Bone marrow (tissue), 2 donors: ENCODE measurements at regions not wholly inside any gene's neighbourhood (a gene's known extent, or its start where the extent isn't known, plus 50 kb on each side); places are given as distances from the start of the nearest gene placed in this dataset.
"Not testable (repeated sequence)": the region's sequence is repeated elsewhere in the genome, so short reads cannot be mapped to it uniquely, and the experiment has no call there.

Source experiments
- DNase-seq, 2 donors: peaks; one replicate each; lab custom pipeline; 2025; lab: John Stamatoyannopoulos, UW

DNA sequence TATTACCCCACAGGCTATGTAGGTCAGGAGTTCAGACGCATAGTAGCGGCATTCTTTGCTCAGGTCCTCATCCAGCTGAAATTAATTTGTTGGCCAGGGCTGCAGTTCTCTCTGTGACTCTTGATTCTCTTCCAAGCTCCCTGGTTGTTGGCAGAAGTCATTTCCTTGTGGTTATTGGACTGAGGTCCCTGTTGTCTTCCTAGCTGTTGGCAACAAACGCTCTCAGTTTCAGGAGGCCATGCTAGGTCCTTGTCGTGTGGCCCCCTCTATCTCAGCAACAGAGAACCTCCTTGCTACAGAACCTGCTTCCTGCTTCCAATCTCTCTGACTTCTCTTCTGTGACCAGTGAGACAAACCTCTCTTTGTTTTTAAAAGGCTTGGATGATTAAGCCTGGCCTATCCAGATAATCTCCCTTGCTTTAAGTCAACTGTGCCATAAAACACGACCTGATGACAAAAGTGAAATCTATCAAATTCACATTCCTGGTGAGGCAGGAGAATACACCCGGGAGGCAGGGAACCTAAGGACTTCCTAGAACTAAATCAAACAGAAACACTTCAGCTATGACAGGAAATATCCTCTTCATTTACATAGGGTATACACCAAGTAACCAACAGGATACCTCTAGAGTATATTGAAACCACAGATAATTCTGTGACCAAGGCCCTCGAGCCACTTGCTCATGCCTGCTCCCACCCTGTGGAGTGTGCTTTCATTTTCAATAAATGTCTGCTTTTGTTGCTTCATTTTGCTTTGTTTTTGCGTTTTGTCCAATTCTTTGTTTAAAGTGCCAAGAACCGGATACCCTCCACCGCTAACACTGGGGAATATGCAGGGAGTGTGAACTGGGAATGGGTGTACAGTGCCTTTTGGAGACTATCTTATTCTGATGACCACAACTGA, 196.0 kb downstream of the BTBD3 start:
- no peak for DNase-seq

DNA sequence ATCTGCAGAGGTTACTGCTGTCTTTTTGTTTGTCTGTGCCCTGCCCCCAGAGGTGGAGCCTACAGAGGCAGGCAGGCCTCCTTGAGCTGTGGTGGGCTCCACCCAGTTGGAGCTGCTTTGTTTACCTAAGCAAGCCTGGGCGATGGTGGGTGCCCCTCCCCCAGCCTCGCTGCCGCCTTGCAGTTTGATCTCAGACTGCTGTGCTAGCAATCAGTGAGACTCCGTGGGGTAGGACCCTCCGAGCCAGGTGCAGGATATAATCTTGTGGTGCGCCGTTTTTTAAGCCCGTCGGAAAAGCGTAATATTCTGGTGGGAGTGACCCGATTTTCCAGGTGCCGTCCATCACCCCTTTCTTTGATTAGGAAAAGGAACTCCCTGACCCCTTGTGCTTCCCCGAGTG, 211.4 kb downstream of the BTBD3 start:
- not testable (repeated sequence) for DNase-seq

- DNase-seq, result not testable (repeated sequence)
These were observed 211.8 kb downstream of the BTBD3 start for GRCh38 chr20:12129532-12129931.

- DNase-seq, result no peak
These were observed 213.1 kb downstream of the BTBD3 start for GRCh38 chr20:12130781-12131180.

DNA sequence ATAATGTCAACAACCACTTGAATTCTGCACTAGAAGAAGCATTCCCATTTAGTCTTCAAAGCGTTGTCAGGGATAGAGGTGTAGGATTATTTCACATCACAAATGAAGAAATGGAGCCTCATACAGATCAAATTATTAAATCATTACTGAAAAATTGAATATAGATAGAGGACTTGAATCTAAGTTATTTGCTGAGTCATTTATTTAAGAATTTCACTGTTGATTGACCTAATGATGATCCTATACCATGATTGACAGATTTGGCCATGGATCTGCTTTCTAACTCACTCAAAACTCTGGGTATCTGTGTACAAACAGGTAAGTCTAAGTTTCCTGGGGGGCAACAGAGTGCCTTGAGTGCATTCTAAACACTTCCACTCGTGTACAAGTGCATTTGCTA, 215.9 kb downstream of the BTBD3 start:
- no peak for DNase-seq

- not testable (repeated sequence) for DNase-seq
These were observed 228.3 kb downstream of the BTBD3 start for GRCh38 chr20:12145951-12146350.

DNA sequence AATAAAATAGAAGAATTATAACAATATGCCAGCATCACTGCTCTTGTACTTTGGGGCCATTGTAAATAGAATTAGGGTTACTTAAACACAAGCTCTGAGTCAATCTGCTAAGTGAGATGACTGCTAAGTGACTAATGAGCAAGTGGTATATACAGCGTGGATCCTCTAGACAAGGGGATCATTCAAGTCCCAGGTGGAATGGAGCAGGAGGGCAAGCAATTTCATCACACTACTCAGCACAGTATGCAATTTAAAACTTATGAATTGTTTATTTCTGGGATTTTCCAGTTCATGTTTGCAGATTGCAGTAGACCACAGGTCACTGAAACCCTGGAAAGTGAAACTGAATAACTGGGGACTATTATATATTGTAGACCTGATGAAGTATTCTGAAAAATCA, 235.3 kb downstream of the BTBD3 start:
- no peak for DNase-seq

DNA sequence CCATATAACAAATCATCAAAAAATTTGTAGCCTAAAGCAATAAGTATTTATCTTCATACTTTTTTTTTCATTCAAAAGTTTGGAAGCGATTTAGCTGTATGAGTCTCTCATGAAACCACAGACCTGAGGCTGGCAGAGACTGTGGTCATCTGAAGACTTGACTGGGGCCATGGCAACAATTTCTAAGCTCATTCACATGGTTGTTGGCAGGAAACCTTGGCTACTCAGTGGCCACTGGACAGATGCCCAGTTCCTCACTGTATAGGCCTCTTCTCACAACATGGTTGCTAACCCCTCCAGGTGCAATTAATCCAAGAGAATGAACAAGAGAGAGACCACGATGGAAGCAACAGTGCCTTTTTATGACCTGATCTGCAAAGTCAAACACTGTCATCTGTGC, 235.9 kb downstream of the BTBD3 start:
- no peak for DNase-seq

- no peak for DNase-seq
These were observed 238.6 kb downstream of the BTBD3 start for GRCh38 chr20:12156252-12156651.

GRCh38 chr20:12159261-12159660, 241.6 kb downstream of the BTBD3 start:
- no peak for DNase-seq

DNA sequence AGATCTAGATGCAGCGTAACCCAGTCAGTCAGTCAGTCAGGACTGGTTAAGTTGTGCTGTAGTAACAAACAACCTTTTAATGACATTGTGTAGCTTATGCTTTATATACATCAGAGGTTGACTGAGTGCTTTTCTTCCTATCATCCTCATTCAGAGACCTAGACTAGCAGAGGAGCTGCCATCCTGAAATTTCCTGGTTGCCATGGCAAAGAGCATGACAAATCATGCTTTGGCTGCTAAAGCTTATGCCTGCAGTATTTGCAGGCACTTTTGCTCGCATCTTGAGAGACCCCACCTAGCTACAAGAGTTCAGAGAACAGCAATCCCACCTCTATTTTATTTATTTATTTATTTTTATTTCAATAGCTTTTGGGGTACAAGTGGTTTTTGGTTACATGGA, 244.0 kb downstream of the BTBD3 start:
- DNase-seq, result no peak

DNA sequence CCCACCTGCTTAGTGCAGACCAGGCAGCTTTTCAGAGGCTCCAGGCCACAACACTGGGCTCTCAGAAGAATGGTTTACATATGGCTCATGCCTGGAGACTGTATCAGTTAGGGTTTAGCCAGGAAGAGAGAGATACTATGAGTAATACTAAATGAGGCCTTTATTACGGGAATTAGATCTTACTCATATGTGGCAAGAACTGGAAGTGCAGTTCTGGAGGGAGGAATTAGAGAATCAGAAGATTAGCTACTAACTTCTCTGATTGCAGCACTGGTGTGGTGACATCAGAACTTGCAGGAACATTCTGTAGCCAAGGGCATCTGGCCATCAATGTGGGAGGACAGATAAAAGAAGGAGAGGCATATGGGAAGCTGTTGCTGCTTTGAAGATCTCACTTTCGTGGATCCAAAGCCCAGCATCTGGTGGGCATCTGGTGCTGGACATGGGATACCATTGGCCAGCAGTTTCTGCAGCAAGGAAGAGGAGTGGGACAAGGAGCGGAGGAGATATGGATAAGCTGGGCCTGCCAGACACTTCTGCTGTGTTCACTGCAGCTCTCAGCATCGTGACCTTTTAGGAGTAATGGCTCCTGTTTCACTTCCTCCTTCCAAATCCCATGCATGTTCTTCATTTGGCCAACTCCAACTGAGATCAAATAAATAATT, 248.5 kb downstream of the BTBD3 start:
- DNase-seq, result no peak

GRCh38 chr20:12170406-12170805, 252.7 kb downstream of the BTBD3 start:
- no peak for DNase-seq

GRCh38 chr20:12171923-12172524, 254.3 kb downstream of the BTBD3 start:
- DNase-seq, result no peak

DNA sequence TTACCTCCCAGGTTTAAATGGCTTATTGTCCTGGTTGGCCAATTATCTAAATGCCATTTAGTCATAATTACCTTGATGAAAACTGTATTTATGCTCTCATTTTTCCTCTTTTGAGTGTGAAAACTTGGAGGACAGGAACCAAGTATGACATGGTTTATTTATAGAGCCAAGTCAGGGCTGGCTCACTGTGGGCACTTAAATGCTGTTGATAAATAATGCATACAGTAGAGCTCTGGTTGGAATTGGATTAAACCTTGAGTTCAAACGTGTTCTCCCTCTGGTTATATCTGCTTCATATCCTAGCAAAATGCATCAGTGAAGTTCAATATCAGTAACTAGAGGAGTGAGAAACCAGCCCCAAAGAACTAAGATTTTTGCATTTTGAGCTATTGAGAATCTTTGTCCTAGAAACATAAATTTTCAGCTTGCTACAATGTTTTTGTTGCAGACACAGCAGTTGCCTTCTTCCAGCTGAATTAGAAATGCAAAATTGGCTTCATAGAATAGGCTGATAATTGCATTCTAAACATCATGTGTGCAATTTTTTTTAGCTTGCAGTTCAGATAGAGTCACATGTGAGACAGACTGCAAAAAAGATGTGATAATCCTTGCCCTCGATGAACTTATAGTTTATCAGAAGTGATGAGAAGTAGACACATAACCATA, 255.8 kb downstream of the BTBD3 start:
- DNase-seq, result no peak

DNA sequence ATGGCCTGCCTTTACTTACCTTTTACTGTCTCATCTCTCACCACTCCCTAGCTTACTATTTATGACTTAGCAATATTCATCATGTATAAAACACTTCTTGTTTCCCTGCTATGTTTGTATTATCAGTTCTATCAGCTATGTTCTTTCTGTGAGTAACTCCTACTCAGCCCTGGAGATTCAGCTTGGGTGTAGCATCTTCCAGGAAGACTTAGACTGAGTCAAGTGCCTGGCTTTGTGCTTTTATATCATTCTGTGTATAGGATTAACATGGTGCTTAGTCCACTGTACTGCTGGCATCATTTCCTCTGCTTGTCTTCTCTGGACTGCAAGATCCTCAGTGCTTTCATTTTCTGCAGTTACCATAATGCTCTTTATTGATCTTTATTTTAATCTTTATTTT, 257.8 kb downstream of the BTBD3 start:
- DNase-seq, result no peak

GRCh38 chr20:12177657-12178293, 260.1 kb downstream of the BTBD3 start:
- DNase-seq, result no peak

DNA sequence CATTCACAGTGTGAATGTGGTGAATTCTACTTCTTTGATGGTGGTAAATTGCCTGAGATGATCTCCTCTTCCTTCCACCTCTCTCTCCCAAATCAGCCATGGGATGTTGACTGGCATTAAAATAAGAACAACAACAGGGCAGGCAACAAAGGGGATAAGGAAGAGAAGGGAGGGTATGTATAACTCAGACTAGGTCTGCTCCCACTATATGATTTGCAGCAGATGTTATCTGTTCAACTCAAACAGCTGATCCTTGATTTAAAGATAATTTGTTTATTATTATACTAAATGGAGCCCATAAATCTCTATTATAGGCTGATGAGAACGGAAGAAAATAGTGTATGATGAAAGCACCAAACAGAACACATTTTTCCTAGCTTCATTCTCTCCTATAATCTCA, 262.0 kb downstream of the BTBD3 start:
- no peak for DNase-seq

- DNase-seq, result no peak
These were observed 262.5 kb downstream of the BTBD3 start for GRCh38 chr20:12180107-12180661.

DNA sequence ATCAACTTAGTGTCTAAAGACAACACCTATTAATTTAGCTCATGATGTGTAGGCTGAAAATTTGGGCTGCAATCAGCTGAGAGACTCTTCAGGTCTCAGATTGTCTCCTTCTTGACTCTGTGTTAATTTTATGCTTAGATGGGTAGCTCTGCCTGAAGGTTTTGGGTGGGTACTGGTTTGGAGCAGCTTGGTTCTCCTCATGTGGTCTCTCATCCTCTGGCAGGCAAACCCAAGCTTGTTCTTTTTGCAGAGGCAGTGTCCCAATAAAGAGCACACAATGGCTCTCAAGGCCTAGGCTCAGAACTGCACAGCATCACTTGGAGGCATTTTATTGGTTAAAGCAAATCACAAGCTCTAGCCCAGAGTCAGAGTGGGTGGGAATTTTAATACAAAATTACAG, 280.6 kb downstream of the BTBD3 start:
- no peak for DNase-seq

GRCh38 chr20:12199703-12200102, 282.0 kb downstream of the BTBD3 start:
- no peak for DNase-seq
